Urinary bladder (tissue), 3 donors: ENCODE measurements at regions not wholly inside any gene's neighbourhood (a gene's known extent, or its start where the extent isn't known, plus 50 kb on each side); places are given as distances from the start of the nearest gene placed in this dataset.

Experiments used
- DNase-seq: peaks from one replicate; pipeline ENCODE4 v3.0.0-alpha.2; 2015; ENCODE audit errors: extremely low spot score
- H3K27ac ChIP-seq: one replicate; pipeline ENCODE4 v1.5.1; 2013; ENCODE audit warnings: low read depth, mild to moderate bottlenecking, moderate library complexity
- H3K36me3 ChIP-seq: one replicate; pipeline ENCODE4 v1.6.1; 2013; ENCODE audit warnings: mild to moderate bottlenecking, moderate library complexity; ENCODE audit not compliant: insufficient read depth
- H3K4me1 ChIP-seq: one replicate; pipeline ENCODE4 v1.6.1; 2013; ENCODE audit warnings: mild to moderate bottlenecking, moderate library complexity; ENCODE audit not compliant: insufficient read depth
- H3K4me3 ChIP-seq: one replicate; pipeline ENCODE4 v1.5.1; 2013; ENCODE audit warnings: low read depth, low read length
- WGBS: extraction: QIAGEN DNeasy Blood & Tissue Kit; methylation state at CpG from one replicate; pipeline ENCODE4 v1.1.7; 2013; 5-methylcytosine and 5-hydroxymethylcytosine counted together
- donor health status: healthy with polysubstance abuse.
- donor health status: healthy.

- Histone ChIP-seq H3K36me3 (no peaks in the 10 kb centered on the region), H3K4me3 (no peak overlapping the region), H3K4me1 (no peaks in the 10 kb centered on the region), H3K27ac (no peak overlapping the region)
- 94% methylated on average over 11 of the region's 11 CpGs for WGBS
- no peak for DNase-seq
These were observed 170.7 kb upstream of the MYL2 start for GRCh38 chr12:111091051-111091450.

- Histone ChIP-seq H3K36me3 (no peaks in the 10 kb centered on the region), H3K27ac (no peak overlapping the region), H3K4me1 (no peaks in the 10 kb centered on the region), H3K4me3 (no peak overlapping the region)
- WGBS = 91% methylated on average over 1 of the region's 1 CpG
- DNase-seq = no peak
These were observed 169.2 kb upstream of the MYL2 start for GRCh38 chr12:111089616-111090015.

DNA sequence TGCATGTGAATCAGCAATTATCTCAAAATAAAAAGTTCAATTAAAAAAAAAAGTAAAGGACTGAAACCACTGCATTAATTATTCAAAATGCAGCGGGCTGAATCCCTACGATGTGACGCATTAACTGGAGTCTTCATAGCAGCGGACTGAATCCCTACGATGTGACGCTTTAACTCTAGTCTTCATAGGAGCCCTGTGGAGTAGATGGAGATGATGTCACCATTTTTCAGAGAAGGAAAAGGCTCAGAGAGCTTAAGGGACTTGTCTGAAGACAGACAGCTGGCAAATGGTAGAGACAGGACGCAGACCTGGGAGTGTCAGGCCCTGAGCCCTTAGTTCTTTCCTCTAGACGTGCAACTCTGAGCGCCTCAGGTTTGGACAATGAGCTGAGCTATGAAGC, 168.0 kb upstream of the MYL2 start:
- Histone ChIP-seq H3K27ac (no peak overlapping the region), H3K4me1 (no peaks in the 10 kb centered on the region), H3K36me3 (no peaks in the 10 kb centered on the region), H3K4me3 (no peak overlapping the region)
- DNase-seq = no peak
- 85% methylated on average over 9 of the region's 9 CpGs for WGBS

GRCh38 chr12:111086947-111087700, 166.7 kb upstream of the MYL2 start:
- 86% methylated on average over 12 of the region's 12 CpGs for WGBS
- no peaks in the 10 kb centered on the region for H3K4me1 ChIP-seq
- H3K4me3 ChIP-seq = no peak overlapping the region
- H3K36me3 ChIP-seq = no peaks in the 10 kb centered on the region
- DNase-seq = no peak
- H3K27ac ChIP-seq = no peak overlapping the region

DNA sequence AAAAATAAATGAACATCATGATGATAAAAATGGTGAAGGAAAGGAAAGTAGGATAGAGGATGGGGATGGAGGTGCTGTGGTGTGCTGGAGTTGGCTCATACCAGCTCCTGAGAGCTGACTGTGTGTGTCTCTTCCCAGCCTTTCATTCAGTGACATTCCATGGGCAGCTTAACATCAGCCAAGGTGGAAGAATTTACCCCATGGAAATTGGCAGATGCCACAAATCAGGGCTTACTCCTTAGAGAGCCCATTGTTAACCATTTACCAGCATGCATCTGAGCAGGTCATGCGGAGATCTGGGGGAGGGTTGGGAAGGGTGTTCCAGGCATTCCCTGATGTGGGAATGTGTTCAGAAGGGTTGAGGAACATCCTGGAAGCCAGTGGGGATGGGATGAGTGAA, 164.7 kb upstream of the MYL2 start:
- no peaks in the 10 kb centered on the region for H3K36me3 ChIP-seq
- no peak overlapping the region for H3K4me3 ChIP-seq
- no peak for DNase-seq
- WGBS = 94% methylated on average over 1 of the region's 1 CpG
- no peaks in the 10 kb centered on the region for H3K4me1 ChIP-seq
- no peak overlapping the region for H3K27ac ChIP-seq

- DNase-seq = no peak
- 94% methylated on average over 15 of the region's 15 CpGs for WGBS
These were observed 164.2 kb upstream of the MYL2 start for GRCh38 chr12:111084605-111085004.

DNA sequence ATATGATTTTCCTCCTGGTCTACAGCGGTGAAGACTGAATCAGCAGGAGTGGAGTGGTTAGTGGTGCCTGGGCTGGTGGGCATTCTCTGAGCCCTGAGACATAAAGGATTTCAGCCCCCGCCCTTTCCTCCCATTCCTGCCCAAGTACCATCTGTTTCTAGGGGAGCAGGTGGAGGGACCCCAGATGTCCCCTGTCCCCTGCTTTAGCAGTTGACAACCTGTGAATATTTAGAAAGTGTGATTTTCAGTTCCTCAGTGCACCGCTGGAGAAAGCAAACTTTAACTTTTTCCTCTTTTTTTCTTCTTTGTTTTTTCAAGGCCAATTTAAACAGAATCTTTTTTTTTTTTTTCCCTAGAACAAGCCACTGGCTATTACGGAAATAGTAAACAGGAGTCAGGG, 163.8 kb upstream of the MYL2 start:
- Histone ChIP-seq H3K27ac (no peak overlapping the region), H3K36me3 (no peaks in the 10 kb centered on the region), H3K4me1 (no peaks in the 10 kb centered on the region), H3K4me3 (no peak overlapping the region)
- 80% methylated on average over 4 of the region's 4 CpGs for WGBS
- DNase-seq = no peak

More at GRCh38 chr12:111084605-111085004, 164.2 kb upstream of the MYL2 start:
- H3K36me3 ChIP-seq = no peaks in the 10 kb centered on the region
- no peak overlapping the region for H3K4me3 ChIP-seq
- no peak overlapping the region for H3K27ac ChIP-seq
- H3K4me1 ChIP-seq = no peaks in the 10 kb centered on the region

GRCh38 chr12:111081600-111081999, 161.2 kb upstream of the MYL2 start:
- no peak for DNase-seq
- Histone ChIP-seq H3K36me3 (no peaks in the 10 kb centered on the region), H3K27ac (no peak overlapping the region), H3K4me1 (no peaks in the 10 kb centered on the region), H3K4me3 (no peak overlapping the region)
- 88% methylated on average over 5 of the region's 5 CpGs for WGBS

DNA sequence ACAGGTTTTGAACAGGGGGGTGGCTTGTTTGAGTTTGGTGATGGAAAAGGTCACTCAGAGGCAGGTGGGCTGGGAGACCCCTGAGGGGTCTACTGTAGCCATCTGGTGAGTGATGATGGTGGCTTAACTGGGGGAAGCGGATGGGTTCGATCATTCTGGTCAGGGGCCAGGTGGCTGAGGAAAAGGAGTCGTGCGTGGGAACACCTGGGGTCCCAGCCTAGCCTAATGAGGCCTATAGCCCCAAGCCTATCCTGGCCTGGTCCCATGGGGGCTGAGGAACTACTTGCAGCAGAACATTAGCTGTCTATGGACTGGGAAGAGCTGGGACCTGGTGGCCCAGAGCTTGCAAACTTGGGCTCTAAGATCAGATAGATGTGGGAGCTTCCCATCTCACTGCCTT, 158.4 kb upstream of the MYL2 start:
- H3K27ac ChIP-seq = no peak overlapping the region
- no peak for DNase-seq
- no peaks in the 10 kb centered on the region for H3K36me3 ChIP-seq
- 96% methylated on average over 4 of the region's 4 CpGs for WGBS
- no peaks in the 10 kb centered on the region for H3K4me1 ChIP-seq
- no peak overlapping the region for H3K4me3 ChIP-seq

DNA sequence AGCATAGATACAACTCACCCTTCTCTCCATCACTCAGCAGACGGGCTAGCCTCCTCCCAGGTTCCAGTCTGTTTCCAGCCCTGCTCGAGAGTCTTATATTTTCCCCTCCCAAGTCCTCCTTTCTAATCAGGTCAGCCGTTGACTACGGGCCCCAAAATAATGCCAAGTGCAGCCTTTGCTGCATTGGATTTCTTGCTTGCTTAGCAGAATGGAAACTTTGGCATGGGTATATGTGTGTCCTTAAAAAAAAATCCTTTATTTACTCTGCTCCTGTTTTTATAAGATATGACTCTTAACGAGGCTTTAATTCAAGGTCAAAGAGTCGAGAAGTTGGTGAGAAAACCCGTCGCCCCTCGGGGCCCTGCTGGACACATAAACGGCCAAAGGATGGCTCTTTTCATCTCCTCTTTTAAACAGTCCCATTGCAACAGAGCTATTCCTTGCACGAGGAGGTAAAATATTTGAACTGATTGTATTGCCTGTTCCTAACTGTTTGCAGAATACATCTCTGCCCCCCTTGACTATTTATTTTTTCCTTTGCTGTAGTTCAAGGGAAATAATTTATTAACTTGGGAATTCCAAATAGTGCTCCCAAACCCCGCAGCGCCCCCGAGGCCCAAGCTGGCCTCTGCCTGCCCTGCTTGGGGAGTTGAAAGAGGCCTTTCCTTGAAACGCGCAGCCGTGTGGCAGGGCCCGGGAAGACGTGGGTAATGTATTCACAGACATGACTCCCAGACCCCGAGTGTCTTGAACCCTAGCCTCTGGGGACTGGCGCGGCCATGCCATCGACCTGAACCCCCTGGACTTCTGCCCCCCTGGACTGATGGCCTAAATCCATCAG, 156.5 kb upstream of the MYL2 start:
- H3K4me3 ChIP-seq = no peak overlapping the region
- H3K27ac ChIP-seq = no peak overlapping the region
- H3K4me1 ChIP-seq = no peaks in the 10 kb centered on the region
- WGBS = 49% methylated on average over 23 of the region's 23 CpGs
- DNase-seq = no peak
- no peaks in the 10 kb centered on the region for H3K36me3 ChIP-seq

- no peak for DNase-seq
- H3K27ac ChIP-seq = no peak overlapping the region
- 70% methylated on average over 1 of the region's 1 CpG for WGBS
These were observed 155.8 kb upstream of the MYL2 start for GRCh38 chr12:111076199-111076598.

DNA sequence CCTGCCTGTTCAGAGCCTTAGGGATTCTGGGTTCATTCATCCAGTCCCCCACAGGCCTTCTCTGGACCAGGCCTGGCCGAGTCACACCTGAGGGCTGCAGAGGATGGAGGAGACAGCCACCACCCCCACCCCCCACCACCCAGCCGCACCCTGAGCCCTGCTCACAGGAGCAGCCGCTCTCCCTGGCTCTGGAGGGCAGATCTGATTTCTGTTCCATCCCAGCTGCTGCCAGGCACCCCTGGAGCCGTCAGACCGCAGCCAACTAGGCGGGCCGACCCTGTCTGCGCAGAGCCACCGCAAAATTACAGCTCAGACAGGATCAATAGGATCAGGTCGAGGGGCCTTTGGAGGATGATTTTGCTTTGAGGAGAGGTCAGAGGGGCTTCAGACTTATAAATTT, 154.6 kb upstream of the MYL2 start:
- Histone ChIP-seq H3K36me3 (no peaks in the 10 kb centered on the region), H3K4me3 (no peak overlapping the region), H3K27ac (no peak overlapping the region), H3K4me1 (no peaks in the 10 kb centered on the region)
- DNase-seq = no peak
- 89% methylated on average over 10 of the region's 10 CpGs for WGBS

More at GRCh38 chr12:111076199-111076598, 155.8 kb upstream of the MYL2 start:
- Histone ChIP-seq H3K4me3 (no peak overlapping the region), H3K4me1 (no peaks in the 10 kb centered on the region), H3K36me3 (no peaks in the 10 kb centered on the region)

DNA sequence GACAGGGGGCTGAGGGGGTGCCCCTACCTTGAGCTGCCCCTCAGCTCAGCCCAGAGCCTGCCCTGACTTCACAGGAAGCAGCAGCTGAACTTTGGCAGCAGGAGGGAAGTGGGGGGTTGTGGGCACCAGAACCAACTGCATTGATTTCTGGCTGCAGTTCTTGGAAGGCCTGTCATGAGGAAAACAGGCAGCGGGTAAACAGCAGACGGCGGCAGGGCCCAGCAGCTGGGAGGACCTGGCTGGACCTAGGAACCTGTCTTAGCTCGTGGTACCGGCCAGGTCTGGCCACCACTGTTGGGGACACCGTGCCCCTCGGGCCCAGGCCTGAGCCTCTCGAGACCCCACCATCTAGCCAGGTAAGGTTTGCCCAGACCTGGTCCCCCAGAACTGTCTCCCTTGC, 154.2 kb upstream of the MYL2 start:
- WGBS = 87% methylated on average over 8 of the region's 8 CpGs
- no peak overlapping the region for H3K4me3 ChIP-seq
- DNase-seq = no peak

DNA sequence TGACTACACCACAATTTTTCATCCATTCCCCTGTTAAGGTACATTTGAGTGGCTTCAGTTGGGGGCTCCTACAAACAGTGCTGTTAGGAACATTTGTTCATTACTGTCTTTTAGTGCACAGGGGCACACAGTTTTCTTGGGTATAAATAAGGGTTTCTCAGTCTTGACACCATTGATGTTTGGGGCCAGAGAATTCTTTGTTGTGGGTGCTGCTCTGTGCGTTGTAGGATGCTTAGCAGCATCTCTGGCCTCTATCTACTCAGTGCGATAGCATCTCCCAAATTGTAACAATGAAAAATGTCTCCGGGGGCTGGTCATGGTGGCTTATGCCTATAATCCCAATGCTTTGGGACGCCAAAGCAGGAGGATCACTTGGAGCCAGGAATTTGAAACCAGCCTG, 153.0 kb upstream of the MYL2 start:
- no peak for DNase-seq
- Histone ChIP-seq H3K4me3 (no peak overlapping the region), H3K4me1 (no peaks in the 10 kb centered on the region), H3K36me3 (no peaks in the 10 kb centered on the region), H3K27ac (no peak overlapping the region)
- WGBS = 89% methylated on average over 4 of the region's 4 CpGs

More for the DNA sequence above, 154.2 kb upstream of the MYL2 start:
- Histone ChIP-seq H3K4me1 (no peaks in the 10 kb centered on the region), H3K36me3 (no peaks in the 10 kb centered on the region), H3K27ac (no peak overlapping the region)
